ENCODE measurements at regions not wholly inside any gene's neighbourhood (a gene's known extent, or its start where the extent isn't known, plus 50 kb on each side); places are given as distances from the start of the nearest gene placed in this dataset.

GRCh38 chr12:47321436-47321835 lies 241.7 kb upstream of the AMIGO2 start:
- TF ChIP-seq ZFX (IDR thresholded peaks at IDR 0.05; ENCODE audit: borderline replicate concordance) = no peak
- no peak for TF ChIP-seq CTCF (IDR thresholded peaks at IDR 0.05)
- H3K27ac ChIP-seq = no peak overlapping the region

GRCh38 chr12:47319746-47320145 lies 240.0 kb upstream of the AMIGO2 start:
- TF ChIP-seq ZFX (IDR thresholded peaks at IDR 0.05; ENCODE audit: borderline replicate concordance) (no peak), CTCF (IDR thresholded peaks at IDR 0.05) (no peak)
- H3K27ac ChIP-seq = no peak overlapping the region

GRCh38 chr12:47318963-47319362 lies 239.2 kb upstream of the AMIGO2 start:
- no peak overlapping the region for H3K27ac ChIP-seq
- TF ChIP-seq CTCF (IDR thresholded peaks at IDR 0.05) = no peak
- no peak for TF ChIP-seq ZFX (IDR thresholded peaks at IDR 0.05; ENCODE audit: borderline replicate concordance)

GRCh38 chr12:47317175-47317915 lies 237.6 kb upstream of the AMIGO2 start:
- no peak for TF ChIP-seq CTCF (IDR thresholded peaks at IDR 0.05)
- TF ChIP-seq ZFX (IDR thresholded peaks at IDR 0.05; ENCODE audit: borderline replicate concordance) = no peak
- no peak overlapping the region for H3K27ac ChIP-seq

- no peak overlapping the region for H3K27ac ChIP-seq
- no peak for TF ChIP-seq CTCF (IDR thresholded peaks at IDR 0.05)
- TF ChIP-seq ZFX (IDR thresholded peaks at IDR 0.05; ENCODE audit: borderline replicate concordance) = no peak
Measured at GRCh38 chr12:47316609-47317049, 236.9 kb upstream of the AMIGO2 start.

GRCh38 chr12:47314996-47315395 lies 235.2 kb upstream of the AMIGO2 start:
- TF ChIP-seq CTCF (IDR thresholded peaks at IDR 0.05) (no peak), ZFX (IDR thresholded peaks at IDR 0.05; ENCODE audit: borderline replicate concordance) (no peak)
- no peak overlapping the region for H3K27ac ChIP-seq

- H3K27ac ChIP-seq = no peak overlapping the region
- TF ChIP-seq ZFX (IDR thresholded peaks at IDR 0.05; ENCODE audit: borderline replicate concordance) (no peak), CTCF (IDR thresholded peaks at IDR 0.05) (no peak)
Measured at GRCh38 chr12:47312808-47313426, 233.2 kb upstream of the AMIGO2 start.
